ENCODE measurements at regions not wholly inside any gene's neighbourhood (a gene's known extent, or its start where the extent isn't known, plus 50 kb on each side); places are given as distances from the start of the nearest gene placed in this dataset.
"Not testable (repeated sequence)": the region's sequence is repeated elsewhere in the genome, so short reads cannot be mapped to it uniquely, and the experiment has no call there.

DNA sequence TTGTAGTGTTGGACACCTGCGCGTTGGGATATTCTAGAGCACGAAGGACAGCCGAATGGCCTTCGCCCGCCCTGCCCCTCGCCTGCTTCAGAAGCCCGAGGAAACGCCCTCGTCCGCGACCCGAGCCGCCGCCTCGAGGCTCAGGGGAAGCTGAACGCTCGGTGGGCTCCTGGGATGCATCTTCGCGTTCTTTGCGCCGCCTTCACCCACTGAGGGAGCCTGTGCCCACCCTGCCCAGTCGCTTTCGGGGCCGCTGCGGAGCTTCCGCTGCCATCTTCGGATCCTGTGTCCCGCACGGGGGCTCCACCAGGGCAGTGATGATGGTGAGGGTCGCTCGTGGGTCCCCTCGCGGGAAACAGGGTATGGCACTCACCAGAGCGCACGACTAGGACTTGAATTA lies 61.8 kb upstream of the NBPF20 start:
- not testable (repeated sequence) for TF ChIP-seq CREB1 (CRISPR knock-in tag; IDR thresholded peaks at IDR 0.05); TEAD4 (CRISPR knock-in tag; IDR thresholded peaks at IDR 0.05); NR2C2 (CRISPR knock-in tag; IDR thresholded peaks at IDR 0.05); JUN (CRISPR knock-in tag; IDR thresholded peaks at IDR 0.05); ELF4 (CRISPR knock-in tag; IDR thresholded peaks at IDR 0.05; ENCODE audit: low read depth)
- TF ChIP-seq, protein P1, sequence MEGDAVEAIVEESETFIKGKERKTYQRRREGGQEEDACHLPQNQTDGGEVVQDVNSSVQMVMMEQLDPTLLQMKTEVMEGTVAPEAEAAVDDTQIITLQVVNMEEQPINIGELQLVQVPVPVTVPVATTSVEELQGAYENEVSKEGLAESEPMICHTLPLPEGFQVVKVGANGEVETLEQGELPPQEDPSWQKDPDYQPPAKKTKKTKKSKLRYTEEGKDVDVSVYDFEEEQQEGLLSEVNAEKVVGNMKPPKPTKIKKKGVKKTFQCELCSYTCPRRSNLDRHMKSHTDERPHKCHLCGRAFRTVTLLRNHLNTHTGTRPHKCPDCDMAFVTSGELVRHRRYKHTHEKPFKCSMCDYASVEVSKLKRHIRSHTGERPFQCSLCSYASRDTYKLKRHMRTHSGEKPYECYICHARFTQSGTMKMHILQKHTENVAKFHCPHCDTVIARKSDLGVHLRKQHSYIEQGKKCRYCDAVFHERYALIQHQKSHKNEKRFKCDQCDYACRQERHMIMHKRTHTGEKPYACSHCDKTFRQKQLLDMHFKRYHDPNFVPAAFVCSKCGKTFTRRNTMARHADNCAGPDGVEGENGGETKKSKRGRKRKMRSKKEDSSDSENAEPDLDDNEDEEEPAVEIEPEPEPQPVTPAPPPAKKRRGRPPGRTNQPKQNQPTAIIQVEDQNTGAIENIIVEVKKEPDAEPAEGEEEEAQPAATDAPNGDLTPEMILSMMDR (IDR thresholded peaks at IDR 0.05), result not testable (repeated sequence)
- TF ChIP-seq, protein P2, sequence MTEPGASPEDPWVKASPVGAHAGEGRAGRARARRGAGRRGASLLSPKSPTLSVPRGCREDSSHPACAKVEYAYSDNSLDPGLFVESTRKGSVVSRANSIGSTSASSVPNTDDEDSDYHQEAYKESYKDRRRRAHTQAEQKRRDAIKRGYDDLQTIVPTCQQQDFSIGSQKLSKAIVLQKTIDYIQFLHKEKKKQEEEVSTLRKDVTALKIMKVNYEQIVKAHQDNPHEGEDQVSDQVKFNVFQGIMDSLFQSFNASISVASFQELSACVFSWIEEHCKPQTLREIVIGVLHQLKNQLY (CRISPR knock-in tag; IDR thresholded peaks at IDR 0.05), result not testable (repeated sequence)

Measured in WTC11 (cell line).